ENCODE measurements at regions not wholly inside any gene's neighbourhood (a gene's known extent, or its start where the extent isn't known, plus 50 kb on each side); places are given as distances from the start of the nearest gene placed in this dataset.

DNA sequence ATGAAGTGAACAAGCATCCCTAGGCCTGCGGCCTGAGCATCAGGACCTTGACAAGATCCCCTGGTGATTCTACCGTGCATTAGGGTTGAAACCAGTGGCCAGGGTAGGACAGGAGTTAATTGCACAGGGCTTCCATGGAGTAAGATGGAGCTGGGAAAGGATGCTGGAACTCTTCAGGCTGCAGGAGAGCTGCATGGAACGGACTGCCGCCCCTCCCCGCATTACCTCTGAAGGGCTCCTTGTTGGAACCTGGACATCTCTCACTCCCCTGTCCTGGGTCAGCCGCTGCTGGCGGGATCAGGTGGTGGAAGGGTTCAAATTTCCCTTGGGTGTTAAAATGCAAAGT, 156.6 kb upstream of the ID2 start:
- TF ChIP-seq EGR1 (IDR thresholded peaks at IDR 0.05) (no peak), TCF12 (IDR thresholded peaks at IDR 0.05; ENCODE audit: low read depth) (no peak), CEBPB (IDR thresholded peaks at IDR 0.05) (no peak), ZBTB7A (IDR thresholded peaks at IDR 0.05; ENCODE audit: low read depth) (no peak), TEAD4 (IDR thresholded peaks at IDR 0.05) (no peak), YY1 (IDR thresholded peaks at IDR 0.05; ENCODE audit: low read depth) (no peak)
